ENCODE measurements at regions not wholly inside any gene's neighbourhood (a gene's known extent, or its start where the extent isn't known, plus 50 kb on each side); places are given as distances from the start of the nearest gene placed in this dataset.

GRCh38 chr2:79389481-79389880, 123.4 kb upstream of the CTNNA2 start:
- Mint-ChIP-seq H3K4me3 (no peak overlapping the region), H3K36me3 (ENCODE audit: low read depth) (no peaks in the 10 kb centered on the region), H3K4me1 (peaks cover 6% of the 10 kb centered on the region), H3K9me3 (no peaks in the 10 kb centered on the region), H3K27ac (no peak overlapping the region), H3K27me3 (ENCODE audit: low read depth) (no peaks in the 10 kb centered on the region)
- no peak for TF ChIP-seq CTCF (IDR thresholded peaks at IDR 0.05; ENCODE audit: unreplicated experiment in 3 of 3)

GRCh38 chr2:79388024-79388423, 124.8 kb upstream of the CTNNA2 start:
- no peak overlapping the region for H3K27ac Mint-ChIP-seq
- no peaks in the 10 kb centered on the region for H3K9me3 Mint-ChIP-seq
- no peak overlapping the region for H3K4me3 Mint-ChIP-seq
- H3K27me3 Mint-ChIP-seq (ENCODE audit: low read depth): no peaks in the 10 kb centered on the region
- H3K4me1 Mint-ChIP-seq: no peaks in the 10 kb centered on the region
- no peaks in the 10 kb centered on the region for H3K36me3 Mint-ChIP-seq (ENCODE audit: low read depth)
- TF ChIP-seq CTCF (IDR thresholded peaks at IDR 0.05; ENCODE audit: unreplicated experiment in 3 of 3): no peak

- Mint-ChIP-seq H3K4me1 (no peaks in the 10 kb centered on the region), H3K9me3 (no peaks in the 10 kb centered on the region), H3K4me3 (no peak overlapping the region), H3K36me3 (ENCODE audit: low read depth) (no peaks in the 10 kb centered on the region), H3K27me3 (ENCODE audit: low read depth) (no peaks in the 10 kb centered on the region), H3K27ac (no peak overlapping the region)
- TF ChIP-seq CTCF (IDR thresholded peaks at IDR 0.05; ENCODE audit: unreplicated experiment in 3 of 3): no peak
These were observed 125.4 kb upstream of the CTNNA2 start for GRCh38 chr2:79387431-79387830.

GRCh38 chr2:79383681-79384080, 129.2 kb upstream of the CTNNA2 start:
- Mint-ChIP-seq H3K4me1 (no peaks in the 10 kb centered on the region), H3K27ac (no peak overlapping the region), H3K9me3 (no peaks in the 10 kb centered on the region), H3K4me3 (no peak overlapping the region), H3K27me3 (ENCODE audit: low read depth) (no peaks in the 10 kb centered on the region), H3K36me3 (ENCODE audit: low read depth) (no peaks in the 10 kb centered on the region)
- no peak for TF ChIP-seq CTCF (IDR thresholded peaks at IDR 0.05; ENCODE audit: unreplicated experiment in 3 of 3)

- Mint-ChIP-seq H3K4me1 (no peaks in the 10 kb centered on the region), H3K27ac (no peak overlapping the region), H3K36me3 (ENCODE audit: low read depth) (no peaks in the 10 kb centered on the region), H3K4me3 (peak overlapping the region in 1 of 3 experiments; percentile 6), H3K27me3 (ENCODE audit: low read depth) (no peaks in the 10 kb centered on the region), H3K9me3 (peaks cover 3% of the 10 kb centered on the region)
- no peak for TF ChIP-seq CTCF (IDR thresholded peaks at IDR 0.05; ENCODE audit: unreplicated experiment in 3 of 3)
These were observed 137.0 kb upstream of the CTNNA2 start for GRCh38 chr2:79375817-79376216.

GRCh38 chr2:79373358-79374130, 139.3 kb upstream of the CTNNA2 start:
- TF ChIP-seq CTCF (IDR thresholded peaks at IDR 0.05; ENCODE audit: unreplicated experiment in 3 of 3): no peak
- Mint-ChIP-seq H3K9me3 (peaks cover 3% of the 10 kb centered on the region), H3K4me3 (no peak overlapping the region), H3K36me3 (ENCODE audit: low read depth) (no peaks in the 10 kb centered on the region), H3K27ac (no peak overlapping the region), H3K27me3 (ENCODE audit: low read depth) (no peaks in the 10 kb centered on the region), H3K4me1 (no peaks in the 10 kb centered on the region)
